Stimulated activated naive CD8-positive, alpha-beta T cell treated with anti-CD3 and anti-CD28 coated beads, Interleukin-15, amount 100 ng/mL, for 72 hours (primary cell): ENCODE measurements at regions not wholly inside any gene's neighbourhood (a gene's known extent, or its start where the extent isn't known, plus 50 kb on each side); places are given as distances from the start of the nearest gene placed in this dataset.
"Not testable (repeated sequence)": the region's sequence is repeated elsewhere in the genome, so short reads cannot be mapped to it uniquely, and the experiment has no call there.

Experiments used
- ATAC-seq: fragments of 150-1000 bp; cut with Tn5 transposase; 2 replicates; pipeline ENCODE4 v1.10.0; 2021; ENCODE audit warnings: mild to moderate bottlenecking, moderate library complexity
- DNase-seq, 2 donors: peaks; one replicate each; pipeline ENCODE4 v3.0.0; 2021 to 2022
- H3K27ac Mint-ChIP-seq, 2 donors: one replicate each; pipeline ENCODE4 v1.8.0; 2022; ENCODE audit warnings: mild to moderate bottlenecking in 2 of 2, mixed read lengths in 2 of 2, moderate library complexity in 2 of 2
- H3K27me3 Mint-ChIP-seq: one replicate; pipeline ENCODE4 v1.8.0; 2022; ENCODE audit warnings: mixed read lengths
- H3K4me1 Mint-ChIP-seq: one replicate; pipeline ENCODE4 v1.8.0; 2022; ENCODE audit warnings: mild to moderate bottlenecking, mixed read lengths
- H3K4me3 Mint-ChIP-seq, 2 donors: one replicate each; pipeline ENCODE4 v1.8.0; 2022; ENCODE audit warnings: mild to moderate bottlenecking in 2 of 2, mixed read lengths in 2 of 2, moderate library complexity in 1 of 2
- H3K9me3 Mint-ChIP-seq, 2 donors: one replicate each; pipeline ENCODE4 v1.8.0; 2022; ENCODE audit warnings: mixed read lengths in 2 of 2

GRCh38 chr20:30892541-30893345 is 364.7 kb upstream of the DEFB115 start:
- H3K27ac Mint-ChIP-seq = no peak overlapping the region
- no peak for ATAC-seq
- H3K4me3 Mint-ChIP-seq = peak overlapping the region in 1 of 2 donors; percentile 1
- H3K9me3 Mint-ChIP-seq = peaks cover 1 to 5% of the 10 kb centered on the region in 2 donors
- H3K4me1 Mint-ChIP-seq = no peaks in the 10 kb centered on the region
- peaks cover 49% of the 10 kb centered on the region for H3K27me3 Mint-ChIP-seq
- no peak for DNase-seq

GRCh38 chr20:30893346-30894314 is 363.8 kb upstream of the DEFB115 start:
- DNase-seq, ATAC-seq: not testable (repeated sequence)
- peaks cover 49% of the 10 kb centered on the region for H3K27me3 Mint-ChIP-seq

GRCh38 chr20:30894707-30895353 is 362.6 kb upstream of the DEFB115 start:
- ATAC-seq, H3K27ac Mint-ChIP-seq: not testable (repeated sequence)

More at GRCh38 chr20:30893346-30894314, 363.8 kb upstream of the DEFB115 start:
- H3K27ac Mint-ChIP-seq, H3K4me1 Mint-ChIP-seq, H3K9me3 Mint-ChIP-seq, H3K4me3 Mint-ChIP-seq: not testable (repeated sequence)

GRCh38 chr20:30895354-30895711 is 362.1 kb upstream of the DEFB115 start:
- not testable (repeated sequence) for H3K4me3 Mint-ChIP-seq, H3K4me1 Mint-ChIP-seq, H3K9me3 Mint-ChIP-seq, H3K27ac Mint-ChIP-seq, ATAC-seq, DNase-seq
- peaks cover 66% of the 10 kb centered on the region for H3K27me3 Mint-ChIP-seq

More at GRCh38 chr20:30894707-30895353, 362.6 kb upstream of the DEFB115 start:
- not testable (repeated sequence) for H3K4me1 Mint-ChIP-seq, H3K4me3 Mint-ChIP-seq, DNase-seq, H3K9me3 Mint-ChIP-seq
- H3K27me3 Mint-ChIP-seq = peaks cover 61% of the 10 kb centered on the region

GRCh38 chr20:30899370-30900079 is 357.9 kb upstream of the DEFB115 start:
- not testable (repeated sequence) for H3K4me3 Mint-ChIP-seq, DNase-seq, H3K4me1 Mint-ChIP-seq, H3K27ac Mint-ChIP-seq, ATAC-seq
- Mint-ChIP-seq H3K27me3 (peaks cover 40% of the 10 kb centered on the region), H3K9me3 (peaks cover 0 to 21% of the 10 kb centered on the region in 2 donors)

- peaks cover 0 to 27% of the 10 kb centered on the region in 2 donors for H3K9me3 Mint-ChIP-seq
- not testable (repeated sequence) for H3K27ac Mint-ChIP-seq, DNase-seq, ATAC-seq, H3K4me3 Mint-ChIP-seq, H3K4me1 Mint-ChIP-seq
- peaks cover 33% of the 10 kb centered on the region for H3K27me3 Mint-ChIP-seq
Measured at GRCh38 chr20:30900080-30900719, 357.3 kb upstream of the DEFB115 start.

GRCh38 chr20:30905231-30905630 is 352.2 kb upstream of the DEFB115 start:
- ATAC-seq, DNase-seq, H3K27ac Mint-ChIP-seq, H3K4me3 Mint-ChIP-seq, H3K4me1 Mint-ChIP-seq: not testable (repeated sequence)
- Mint-ChIP-seq H3K27me3 (peaks cover 17% of the 10 kb centered on the region), H3K9me3 (peaks cover 17 to 42% of the 10 kb centered on the region in 2 donors)

GRCh38 chr20:30910937-30911725 is 346.3 kb upstream of the DEFB115 start:
- no peak overlapping the region for H3K27ac Mint-ChIP-seq
- H3K27me3 Mint-ChIP-seq = peaks cover 39% of the 10 kb centered on the region
- DNase-seq (no peak), ATAC-seq (no peak)
- peaks cover 10% of the 10 kb centered on the region for H3K4me1 Mint-ChIP-seq
- H3K4me3 Mint-ChIP-seq = no peak overlapping the region
- H3K9me3 Mint-ChIP-seq = peaks cover 43 to 51% of the 10 kb centered on the region in 2 donors

- Mint-ChIP-seq H3K27me3 (peaks cover 39% of the 10 kb centered on the region), H3K4me1 (peaks cover 10% of the 10 kb centered on the region), H3K9me3 (peaks cover 38 to 47% of the 10 kb centered on the region in 2 donors)
- ATAC-seq, H3K4me3 Mint-ChIP-seq, H3K27ac Mint-ChIP-seq, DNase-seq: not testable (repeated sequence)
Measured at GRCh38 chr20:30911832-30912660, 345.4 kb upstream of the DEFB115 start.

- ATAC-seq, H3K27ac Mint-ChIP-seq, DNase-seq, H3K4me3 Mint-ChIP-seq: not testable (repeated sequence)
- H3K27me3 Mint-ChIP-seq = peaks cover 39% of the 10 kb centered on the region
- H3K9me3 Mint-ChIP-seq = peaks cover 38 to 44% of the 10 kb centered on the region in 2 donors
- peaks cover 10% of the 10 kb centered on the region for H3K4me1 Mint-ChIP-seq
Measured at GRCh38 chr20:30912661-30913026, 344.8 kb upstream of the DEFB115 start.

- peaks cover 10% of the 10 kb centered on the region for H3K4me1 Mint-ChIP-seq
- peaks cover 21% of the 10 kb centered on the region for H3K27me3 Mint-ChIP-seq
- not testable (repeated sequence) for DNase-seq, H3K27ac Mint-ChIP-seq, H3K4me3 Mint-ChIP-seq, ATAC-seq
- H3K9me3 Mint-ChIP-seq = peaks cover 19 to 31% of the 10 kb centered on the region in 2 donors
Measured at GRCh38 chr20:30916404-30916803, 341.1 kb upstream of the DEFB115 start.

- no peak for ATAC-seq
- DNase-seq = no peak
- Mint-ChIP-seq H3K27ac (no peak overlapping the region), H3K27me3 (no peaks in the 10 kb centered on the region), H3K4me3 (no peak overlapping the region), H3K9me3 (peaks cover 5 to 31% of the 10 kb centered on the region in 2 donors), H3K4me1 (no peaks in the 10 kb centered on the region)
Measured at GRCh38 chr20:30919514-30920188, 337.8 kb upstream of the DEFB115 start.
